ENCODE measurements at regions not wholly inside any gene's neighbourhood (a gene's known extent, or its start where the extent isn't known, plus 50 kb on each side); places are given as distances from the start of the nearest gene placed in this dataset.

- Histone ChIP-seq H3K4me1 (ENCODE audit: control insufficient read depth, insufficient read depth, low read depth, low read length) (no peaks in the 10 kb centered on the region), H3K14ac (ENCODE audit: low read length in 2 of 2) (no peak overlapping the region), H2AK5ac (ENCODE audit: low read length, severe bottlenecking) (no peak overlapping the region), H3K9ac (ENCODE audit: low read length) (no peak overlapping the region), H2BK5ac (ENCODE audit: low read depth, low read length, poor library complexity, severe bottlenecking) (no peak overlapping the region), H4K91ac (ENCODE audit: low read length) (no peak overlapping the region), H3K79me1 (replicated peaks; ENCODE audit: low read length, poor library complexity, severe bottlenecking) (no peaks in the 10 kb centered on the region), H3K4me3 (ENCODE audit: insufficient read depth in 1 of 2, low read depth in 1 of 2, low read length in 2 of 2) (no peak overlapping the region), H2BK120ac (ENCODE audit: low read depth, low read length) (no peak overlapping the region), H4K8ac (ENCODE audit: low read length) (no peak overlapping the region), H3K27ac (ENCODE audit: low read length, poor library complexity, severe bottlenecking) (no peak overlapping the region), H3K9me3 (ENCODE audit: control insufficient read depth, low read length) (no peaks in the 10 kb centered on the region), H3K4me2 (ENCODE audit: low read length, poor library complexity, severe bottlenecking) (no peak overlapping the region), H2AFZ (ENCODE audit: low read depth, low read length) (no peak overlapping the region), H2BK12ac (ENCODE audit: low read length in 2 of 2) (no peak overlapping the region), H3K23ac (ENCODE audit: low read length in 2 of 2) (no peak overlapping the region), H3K27me3 (ENCODE audit: control insufficient read depth in 1 of 2, insufficient read depth in 1 of 2, low read length in 2 of 2) (no peaks in the 10 kb centered on the region), H3K36me3 (ENCODE audit: control insufficient read depth in 1 of 2, insufficient read depth in 2 of 2, low read depth in 1 of 2, low read length in 2 of 2) (no peaks in the 10 kb centered on the region), H3K18ac (ENCODE audit: low read depth in 1 of 2, low read length in 2 of 2) (no peak overlapping the region), H2BK15ac (ENCODE audit: low read depth, poor library complexity, severe bottlenecking) (no peak overlapping the region), H3K4ac (ENCODE audit: low read depth in 1 of 2, low read length in 2 of 2) (no peak overlapping the region)
- DNase-seq, result no peak
Measured at GRCh38 chr3:77814845-77815244, 774.9 kb downstream of the ROBO2 start.

- WGBS, result 94% methylated on average over 2 of the region's 2 CpGs
- Histone ChIP-seq H2BK15ac (ENCODE audit: low read depth, poor library complexity, severe bottlenecking) (no peak overlapping the region), H2BK120ac (ENCODE audit: low read depth, low read length) (no peak overlapping the region), H3K4me3 (ENCODE audit: insufficient read depth in 1 of 2, low read depth in 1 of 2, low read length in 2 of 2) (no peak overlapping the region), H3K18ac (ENCODE audit: low read depth in 1 of 2, low read length in 2 of 2) (no peak overlapping the region), H4K91ac (ENCODE audit: low read length) (no peak overlapping the region), H3K27me3 (ENCODE audit: control insufficient read depth in 1 of 2, insufficient read depth in 1 of 2, low read length in 2 of 2) (no peaks in the 10 kb centered on the region), H3K9ac (ENCODE audit: low read length) (no peak overlapping the region), H3K9me3 (ENCODE audit: control insufficient read depth, low read length) (no peaks in the 10 kb centered on the region), H3K36me3 (ENCODE audit: control insufficient read depth in 1 of 2, insufficient read depth in 2 of 2, low read depth in 1 of 2, low read length in 2 of 2) (no peaks in the 10 kb centered on the region), H3K27ac (ENCODE audit: low read length, poor library complexity, severe bottlenecking) (no peak overlapping the region), H4K8ac (ENCODE audit: low read length) (no peak overlapping the region), H2AK5ac (ENCODE audit: low read length, severe bottlenecking) (no peak overlapping the region), H3K4ac (ENCODE audit: low read depth in 1 of 2, low read length in 2 of 2) (no peak overlapping the region), H3K14ac (ENCODE audit: low read length in 2 of 2) (no peak overlapping the region), H3K79me1 (replicated peaks; ENCODE audit: low read length, poor library complexity, severe bottlenecking) (no peaks in the 10 kb centered on the region), H3K4me2 (ENCODE audit: low read length, poor library complexity, severe bottlenecking) (no peak overlapping the region), H2BK5ac (ENCODE audit: low read depth, low read length, poor library complexity, severe bottlenecking) (no peak overlapping the region), H2AFZ (ENCODE audit: low read depth, low read length) (no peak overlapping the region), H2BK12ac (ENCODE audit: low read length in 2 of 2) (no peak overlapping the region), H3K23ac (ENCODE audit: low read length in 2 of 2) (no peak overlapping the region), H3K4me1 (ENCODE audit: control insufficient read depth, insufficient read depth, low read depth, low read length) (no peaks in the 10 kb centered on the region)
- no peak for DNase-seq
Measured at GRCh38 chr3:77815467-77815866, 775.6 kb downstream of the ROBO2 start.

- no peak overlapping the region for H2AK5ac ChIP-seq (ENCODE audit: low read length, severe bottlenecking)
- no peak overlapping the region for H3K14ac ChIP-seq (ENCODE audit: low read length in 2 of 2)
- no peaks in the 10 kb centered on the region for H3K4me1 ChIP-seq (ENCODE audit: control insufficient read depth, insufficient read depth, low read depth, low read length)
- DNase-seq, result no peak
- H2BK15ac ChIP-seq (ENCODE audit: low read depth, poor library complexity, severe bottlenecking), result no peak overlapping the region
- WGBS, result 86% methylated on average over 6 of the region's 7 CpGs
- H2BK120ac ChIP-seq (ENCODE audit: low read depth, low read length), result no peak overlapping the region
- no peak overlapping the region for H3K4ac ChIP-seq (ENCODE audit: low read depth in 1 of 2, low read length in 2 of 2)
- peak overlapping the region in 1 of 2 experiments; percentile 23 for H3K4me3 ChIP-seq (ENCODE audit: insufficient read depth in 1 of 2, low read depth in 1 of 2, low read length in 2 of 2)
- H3K27ac ChIP-seq (ENCODE audit: low read length, poor library complexity, severe bottlenecking), result no peak overlapping the region
- no peaks in the 10 kb centered on the region for H3K79me1 ChIP-seq (replicated peaks; ENCODE audit: low read length, poor library complexity, severe bottlenecking)
- H3K9ac ChIP-seq (ENCODE audit: low read length), result no peak overlapping the region
- no peak overlapping the region for H2BK5ac ChIP-seq (ENCODE audit: low read depth, low read length, poor library complexity, severe bottlenecking)
- no peak overlapping the region for H3K18ac ChIP-seq (ENCODE audit: low read depth in 1 of 2, low read length in 2 of 2)
- H3K9me3 ChIP-seq (ENCODE audit: control insufficient read depth, low read length), result no peaks in the 10 kb centered on the region
- H2AFZ ChIP-seq (ENCODE audit: low read depth, low read length), result no peak overlapping the region
- no peak overlapping the region for H4K91ac ChIP-seq (ENCODE audit: low read length)
- no peak overlapping the region for H3K23ac ChIP-seq (ENCODE audit: low read length in 2 of 2)
- H3K36me3 ChIP-seq (ENCODE audit: control insufficient read depth in 1 of 2, insufficient read depth in 2 of 2, low read depth in 1 of 2, low read length in 2 of 2), result no peaks in the 10 kb centered on the region
- H2BK12ac ChIP-seq (ENCODE audit: low read length in 2 of 2), result no peak overlapping the region
- no peak overlapping the region for H3K4me2 ChIP-seq (ENCODE audit: low read length, poor library complexity, severe bottlenecking)
- no peak overlapping the region for H4K8ac ChIP-seq (ENCODE audit: low read length)
- H3K27me3 ChIP-seq (ENCODE audit: control insufficient read depth in 1 of 2, insufficient read depth in 1 of 2, low read length in 2 of 2), result no peaks in the 10 kb centered on the region
Measured at GRCh38 chr3:77816366-77816765, 776.5 kb downstream of the ROBO2 start.

- H2BK120ac ChIP-seq (ENCODE audit: low read depth, low read length), result peak overlapping the region; percentile 39
- H3K36me3 ChIP-seq (ENCODE audit: control insufficient read depth in 1 of 2, insufficient read depth in 2 of 2, low read depth in 1 of 2, low read length in 2 of 2), result no peaks in the 10 kb centered on the region
- no peak overlapping the region for H3K4me2 ChIP-seq (ENCODE audit: low read length, poor library complexity, severe bottlenecking)
- peak overlapping the region; percentile 73 for H3K27ac ChIP-seq (ENCODE audit: low read length, poor library complexity, severe bottlenecking)
- WGBS, result 54% methylated on average over 2 of the region's 2 CpGs
- peak overlapping the region in 1 of 2 experiments; percentile 30 for H3K4ac ChIP-seq (ENCODE audit: low read depth in 1 of 2, low read length in 2 of 2)
- peak overlapping the region; percentile 59 to 85 for H2BK12ac ChIP-seq (ENCODE audit: low read length in 2 of 2)
- peak overlapping the region; percentile 15 for H2AFZ ChIP-seq (ENCODE audit: low read depth, low read length)
- no peak overlapping the region for H3K9ac ChIP-seq (ENCODE audit: low read length)
- H3K9me3 ChIP-seq (ENCODE audit: control insufficient read depth, low read length), result peaks cover 7% of the 10 kb centered on the region
- peak overlapping the region; percentile 45 for H4K8ac ChIP-seq (ENCODE audit: low read length)
- H4K91ac ChIP-seq (ENCODE audit: low read length), result peak overlapping the region; percentile 72
- no peak overlapping the region for H2BK5ac ChIP-seq (ENCODE audit: low read depth, low read length, poor library complexity, severe bottlenecking)
- H3K4me1 ChIP-seq (ENCODE audit: control insufficient read depth, insufficient read depth, low read depth, low read length), result peaks cover 9% of the 10 kb centered on the region
- peak overlapping the region; percentile 37 for H2AK5ac ChIP-seq (ENCODE audit: low read length, severe bottlenecking)
- H3K27me3 ChIP-seq (ENCODE audit: control insufficient read depth in 1 of 2, insufficient read depth in 1 of 2, low read length in 2 of 2), result no peaks in the 10 kb centered on the region
- DNase-seq, result peak; percentile 92
- H3K79me1 ChIP-seq (replicated peaks; ENCODE audit: low read length, poor library complexity, severe bottlenecking), result no peaks in the 10 kb centered on the region
- H2BK15ac ChIP-seq (ENCODE audit: low read depth, poor library complexity, severe bottlenecking), result no peak overlapping the region
- no peak overlapping the region for H3K14ac ChIP-seq (ENCODE audit: low read length in 2 of 2)
- H3K23ac ChIP-seq (ENCODE audit: low read length in 2 of 2), result no peak overlapping the region
- H3K18ac ChIP-seq (ENCODE audit: low read depth in 1 of 2, low read length in 2 of 2), result peak overlapping the region; percentile 52 to 54
- H3K4me3 ChIP-seq (ENCODE audit: insufficient read depth in 1 of 2, low read depth in 1 of 2, low read length in 2 of 2), result no peak overlapping the region
Measured at GRCh38 chr3:77825001-77825827, 785.3 kb downstream of the ROBO2 start.
